GM21723 (cell line): ENCODE measurements at regions not wholly inside any gene's neighbourhood (a gene's known extent, or its start where the extent isn't known, plus 50 kb on each side); places are given as distances from the start of the nearest gene placed in this dataset.
"Not testable (repeated sequence)": the region's sequence is repeated elsewhere in the genome, so short reads cannot be mapped to it uniquely, and the experiment has no call there.

Source experiments
- ATAC-seq: cut with Tn5 transposase; IDR thresholded peaks from one replicate; pipeline ENCODE4 v1.9.1; 2021; ENCODE audit warnings: mild to moderate bottlenecking, moderate library complexity; ENCODE audit not compliant: unreplicated experiment

- no peak for ATAC-seq
These were observed 156.9 kb upstream of the CIBAR2 start for GRCh38 chr16:85269165-85269564.

GRCh38 chr16:85270374-85270773 is 158.1 kb upstream of the CIBAR2 start:
- ATAC-seq, result no peak

GRCh38 chr16:85271198-85271597 is 158.9 kb upstream of the CIBAR2 start:
- no peak for ATAC-seq

- ATAC-seq, result no peak
These were observed 161.0 kb upstream of the CIBAR2 start for GRCh38 chr16:85273293-85273692.

GRCh38 chr16:85274501-85274900 is 162.2 kb upstream of the CIBAR2 start:
- no peak for ATAC-seq

GRCh38 chr16:85274924-85275323 is 162.7 kb upstream of the CIBAR2 start:
- ATAC-seq, result no peak

GRCh38 chr16:85275533-85276249 is 163.4 kb upstream of the CIBAR2 start:
- no peak for ATAC-seq

- no peak for ATAC-seq
These were observed 164.0 kb upstream of the CIBAR2 start for GRCh38 chr16:85276258-85276657.

GRCh38 chr16:85276721-85277120 is 164.4 kb upstream of the CIBAR2 start:
- ATAC-seq, result no peak

- no peak for ATAC-seq
These were observed 166.6 kb upstream of the CIBAR2 start for GRCh38 chr16:85278839-85279238.

GRCh38 chr16:85279402-85279801 is 167.1 kb upstream of the CIBAR2 start:
- no peak for ATAC-seq

- ATAC-seq, result no peak
These were observed 167.7 kb upstream of the CIBAR2 start for GRCh38 chr16:85279825-85280545.

- ATAC-seq, result no peak
These were observed 168.9 kb upstream of the CIBAR2 start for GRCh38 chr16:85281181-85281580.

- no peak for ATAC-seq
These were observed 170.6 kb upstream of the CIBAR2 start for GRCh38 chr16:85282842-85283241.

- ATAC-seq, result no peak
These were observed 171.2 kb upstream of the CIBAR2 start for GRCh38 chr16:85283305-85284050.

GRCh38 chr16:85284141-85284817 is 172.0 kb upstream of the CIBAR2 start:
- ATAC-seq, result no peak

GRCh38 chr16:85285681-85286065 is 173.4 kb upstream of the CIBAR2 start:
- no peak for ATAC-seq

- ATAC-seq, result no peak
These were observed 174.0 kb upstream of the CIBAR2 start for GRCh38 chr16:85286066-85286831.

- ATAC-seq, result no peak
These were observed 174.9 kb upstream of the CIBAR2 start for GRCh38 chr16:85286951-85287814.

- ATAC-seq, result not testable (repeated sequence)
These were observed 175.5 kb upstream of the CIBAR2 start for GRCh38 chr16:85287815-85288109.
